HG03175 (cell line): ENCODE measurements at regions not wholly inside any gene's neighbourhood (a gene's known extent, or its start where the extent isn't known, plus 50 kb on each side); places are given as distances from the start of the nearest gene placed in this dataset.
A peak's percentile ranks its signal among the peaks of the same experiment; 100 is the strongest.

Experiments
- ATAC-seq: cut with Tn5 transposase; IDR thresholded peaks from one replicate; pipeline ENCODE4 v1.9.1; 2021; ENCODE audit warnings: mild to moderate bottlenecking, moderate library complexity; ENCODE audit not compliant: unreplicated experiment

DNA sequence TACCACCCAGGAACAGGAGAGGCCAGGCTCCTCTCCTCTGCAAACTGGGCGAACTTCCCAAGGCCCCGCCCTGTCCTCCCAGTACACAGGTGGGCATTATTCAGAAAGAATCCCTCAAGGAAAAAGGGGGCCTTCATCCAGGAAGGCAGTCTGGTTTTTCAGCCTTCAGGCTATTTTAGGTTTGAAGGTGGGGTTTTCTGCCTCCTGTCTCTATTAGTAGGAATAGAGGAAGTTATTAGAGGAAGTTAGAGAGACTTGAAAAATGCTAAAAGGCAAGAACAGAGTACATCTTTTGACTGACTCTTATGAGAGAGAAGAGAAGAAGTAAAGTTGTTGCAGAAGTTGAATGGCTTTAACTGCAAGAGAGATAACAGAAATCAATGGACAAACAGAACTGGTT, 250.9 kb upstream of the SORCS1 start:
- no peak for ATAC-seq

DNA sequence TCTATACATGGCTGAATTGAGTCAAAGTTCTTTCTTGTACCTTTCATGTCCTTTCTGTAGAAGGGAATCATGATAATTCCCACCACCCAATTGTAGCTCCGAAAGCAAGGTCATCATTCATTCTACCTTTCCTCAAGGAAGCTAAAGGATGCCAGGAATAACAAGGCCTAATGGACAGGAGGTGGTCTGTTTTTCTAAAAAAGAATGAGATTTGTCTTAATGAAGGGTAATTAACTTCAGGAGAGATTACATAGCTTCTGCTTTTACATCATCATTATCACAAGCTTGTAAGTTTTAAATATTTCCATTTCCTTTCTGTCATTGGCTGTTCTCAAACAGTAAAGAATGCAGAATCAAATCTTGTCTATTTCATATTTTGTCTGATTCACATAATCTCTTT, 249.5 kb upstream of the SORCS1 start:
- no peak for ATAC-seq

DNA sequence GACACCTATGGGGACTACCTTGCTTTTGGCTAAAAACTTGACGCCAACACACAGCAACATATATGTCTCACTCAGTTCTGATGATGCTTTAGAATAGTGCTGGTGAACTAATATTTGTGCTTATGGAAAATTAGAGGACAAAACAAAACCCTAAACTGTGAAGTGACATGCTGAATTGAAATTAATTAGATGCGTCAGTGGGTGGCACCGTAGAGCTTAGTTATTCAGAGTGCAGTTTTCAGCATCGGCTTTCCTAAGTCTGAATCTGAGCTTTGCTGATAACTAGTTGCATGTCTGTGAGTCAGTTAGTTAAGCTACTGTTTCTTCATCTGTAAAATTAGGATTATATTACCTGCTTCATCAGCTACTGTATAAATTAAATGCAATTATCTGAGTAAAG, 245.0 kb upstream of the SORCS1 start:
- ATAC-seq: peak; percentile 50

DNA sequence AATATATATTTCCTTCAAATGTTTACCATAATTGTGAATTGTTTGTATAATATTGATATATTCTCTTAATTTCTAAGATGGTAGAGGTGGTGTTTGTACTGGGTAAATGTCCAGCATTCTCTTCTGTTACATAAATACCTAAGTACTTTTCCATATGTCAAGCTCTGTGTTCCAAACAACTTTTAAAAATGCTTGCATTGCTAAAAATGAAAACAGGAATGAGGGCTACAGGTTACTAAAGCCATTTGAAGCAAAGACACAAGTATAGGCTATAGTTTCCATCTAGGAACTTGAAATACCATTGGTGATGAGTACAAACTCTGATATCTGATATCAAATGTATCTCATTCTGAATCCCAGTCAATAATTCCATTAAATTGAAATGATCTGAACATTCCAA, 233.6 kb upstream of the SORCS1 start:
- ATAC-seq: no peak

DNA sequence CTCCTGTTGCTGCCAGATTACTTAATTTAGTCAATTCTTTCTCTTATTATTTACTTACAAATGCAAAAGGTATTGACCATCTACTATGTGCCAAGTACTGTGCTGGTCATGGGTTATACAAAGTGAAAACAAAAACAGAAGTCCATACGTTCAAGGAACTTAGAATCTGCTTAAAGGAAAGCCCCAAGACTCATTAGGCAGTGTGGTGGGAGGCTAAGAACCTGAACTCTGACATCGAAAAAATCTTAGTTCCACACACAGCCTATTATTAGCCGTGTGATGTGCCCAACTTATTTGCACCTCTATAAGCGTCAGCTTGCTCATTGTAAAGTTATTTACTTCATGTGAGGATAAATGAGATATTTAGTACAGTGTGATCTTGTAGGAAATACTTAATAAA, 227.4 kb upstream of the SORCS1 start:
- ATAC-seq: no peak

DNA sequence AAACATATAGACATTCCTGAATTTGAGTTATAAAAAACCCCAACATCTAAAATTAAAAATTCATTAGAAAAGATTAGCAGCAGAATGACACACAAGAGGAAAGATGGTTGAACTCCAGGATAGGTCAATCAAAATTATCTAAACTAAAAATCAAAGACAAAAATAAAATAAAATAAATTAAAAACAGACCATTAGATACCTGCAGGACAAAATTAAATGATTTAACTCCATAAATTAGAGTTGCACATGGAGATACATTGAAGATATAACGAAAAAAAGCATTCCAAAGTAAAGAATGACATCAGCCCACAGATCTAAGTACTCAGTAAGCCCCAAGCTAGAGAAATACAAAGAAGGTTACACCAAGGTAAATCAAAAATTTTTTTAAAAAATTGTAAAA, 226.1 kb upstream of the SORCS1 start:
- no peak for ATAC-seq

DNA sequence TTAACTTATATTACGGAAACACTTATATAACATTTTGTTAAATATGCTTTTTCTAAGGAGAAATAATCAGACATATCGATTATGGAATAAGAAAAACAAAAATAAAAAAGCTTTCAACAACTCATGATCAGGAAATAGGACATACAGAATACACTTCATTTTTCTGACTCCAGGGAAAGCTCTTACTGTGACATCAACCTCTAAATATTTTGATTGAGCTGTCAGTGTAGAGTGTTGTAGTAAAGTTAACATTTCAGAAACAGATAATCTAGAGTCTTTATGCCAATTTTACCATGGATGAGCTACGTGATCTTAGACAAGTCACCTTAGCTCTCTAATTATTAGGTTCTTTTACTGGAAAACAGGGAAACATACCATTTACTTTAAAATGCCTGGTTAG, 218.9 kb upstream of the SORCS1 start:
- no peak for ATAC-seq

DNA sequence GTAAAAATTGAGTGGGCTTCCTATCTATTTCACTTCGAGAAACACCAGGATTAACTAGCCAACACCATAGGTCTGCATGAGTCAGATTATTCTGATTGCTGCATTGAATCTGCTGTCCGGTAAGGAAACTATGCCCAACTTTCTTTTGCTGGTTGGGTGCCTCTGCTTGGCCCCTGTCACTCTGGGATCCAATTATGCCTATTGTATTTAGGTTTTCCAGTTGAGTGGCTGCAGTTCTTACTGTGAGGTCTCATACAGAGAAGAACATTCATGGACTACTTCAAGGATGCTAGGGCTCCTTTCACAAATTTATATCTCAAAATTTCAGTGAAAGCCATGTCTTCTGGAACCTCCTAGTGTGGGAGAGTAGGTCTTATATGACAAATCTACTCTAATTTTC, 215.1 kb upstream of the SORCS1 start:
- no peak for ATAC-seq

DNA sequence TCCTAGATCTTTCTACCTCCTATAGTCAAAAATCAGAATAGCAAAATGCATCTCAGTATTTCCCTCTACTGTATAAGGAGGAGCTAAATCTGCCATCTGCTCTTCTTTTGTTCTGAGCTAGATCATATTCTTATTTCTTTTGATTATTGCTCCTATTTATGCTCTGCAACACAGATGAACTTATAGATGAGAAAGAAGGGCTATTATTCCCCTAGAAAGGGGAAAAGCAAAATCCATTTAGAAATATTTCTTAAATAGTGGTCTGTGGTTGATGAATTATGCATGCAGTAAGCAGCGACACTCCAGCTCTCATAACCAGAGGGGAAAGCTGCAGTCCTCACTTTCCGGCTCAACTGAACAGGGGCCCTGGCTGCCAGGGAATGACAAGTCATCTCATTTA, 207.3 kb upstream of the SORCS1 start:
- ATAC-seq: no peak

DNA sequence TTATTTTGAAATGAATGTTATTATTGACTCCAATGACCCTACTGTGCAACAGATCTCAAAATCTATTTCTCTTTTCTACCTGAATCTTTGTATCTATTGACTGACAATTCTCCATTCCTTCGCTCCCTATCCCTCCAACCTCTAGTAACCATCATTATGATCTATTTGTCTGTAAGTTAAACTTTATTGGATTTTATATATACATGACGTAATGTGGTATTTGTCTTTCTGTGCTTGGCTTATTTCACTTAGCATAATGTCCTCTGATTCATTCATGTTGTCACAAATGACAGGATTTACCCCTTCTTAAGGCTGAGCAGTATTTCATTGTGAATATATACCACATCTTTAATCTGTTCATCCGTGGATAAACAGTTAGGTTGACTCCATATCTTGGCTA, 200.4 kb upstream of the SORCS1 start:
- ATAC-seq: no peak

DNA sequence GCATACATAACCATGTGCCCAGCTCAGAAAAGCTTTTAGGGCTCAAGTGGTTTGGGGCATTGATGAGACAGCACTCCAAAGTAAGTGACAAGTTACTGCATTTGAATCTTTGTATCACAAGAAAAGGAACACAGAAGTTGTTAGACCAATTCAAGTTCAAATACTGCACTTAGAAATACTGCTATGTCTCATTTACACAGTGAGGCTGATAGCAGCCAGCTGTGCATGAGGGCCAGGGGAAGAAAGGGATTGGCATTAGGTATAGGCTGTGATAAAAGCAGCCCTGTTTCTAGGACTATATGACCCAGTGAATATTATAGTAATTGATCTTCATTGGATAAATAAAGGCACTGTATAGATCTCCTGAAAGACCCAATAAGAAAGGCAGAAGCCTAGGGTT, 197.8 kb upstream of the SORCS1 start:
- ATAC-seq: no peak

DNA sequence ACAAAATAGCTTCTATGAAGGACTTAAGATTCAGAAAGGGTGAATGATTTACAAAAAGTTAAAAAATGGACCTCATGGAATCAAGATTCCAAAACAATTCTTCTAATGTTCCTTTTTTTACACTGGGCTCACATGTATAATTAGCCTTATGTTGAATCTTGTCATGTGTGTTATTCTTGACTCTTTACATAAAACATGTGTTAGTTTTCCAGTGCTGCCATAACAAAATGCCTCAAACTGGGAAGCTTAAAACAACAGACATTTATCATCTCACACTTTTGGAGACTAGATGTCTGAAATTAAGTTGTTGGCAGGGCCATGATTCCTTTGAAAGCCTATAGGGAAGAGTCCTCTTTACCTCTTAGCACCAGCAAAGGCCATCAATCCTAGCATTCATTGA, 192.5 kb upstream of the SORCS1 start:
- no peak for ATAC-seq

DNA sequence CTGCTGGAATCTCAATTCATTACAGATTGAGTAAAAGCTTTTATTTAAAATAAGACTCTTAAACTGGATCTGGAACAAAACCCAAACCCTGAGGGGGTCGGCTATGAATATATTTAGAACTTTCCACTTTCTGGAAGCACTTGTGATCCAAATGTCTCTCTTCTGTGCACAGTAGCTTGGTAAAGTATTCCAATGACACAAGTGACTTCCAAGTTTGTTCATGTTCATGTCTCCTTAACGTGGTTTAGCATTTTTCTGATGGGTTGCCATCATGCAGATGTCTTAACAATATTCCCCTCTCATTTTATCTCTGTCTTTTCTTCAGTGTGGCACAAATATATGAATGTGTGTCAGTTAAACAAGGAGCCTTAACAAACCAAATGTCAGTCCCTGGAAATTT, 191.9 kb upstream of the SORCS1 start:
- no peak for ATAC-seq

DNA sequence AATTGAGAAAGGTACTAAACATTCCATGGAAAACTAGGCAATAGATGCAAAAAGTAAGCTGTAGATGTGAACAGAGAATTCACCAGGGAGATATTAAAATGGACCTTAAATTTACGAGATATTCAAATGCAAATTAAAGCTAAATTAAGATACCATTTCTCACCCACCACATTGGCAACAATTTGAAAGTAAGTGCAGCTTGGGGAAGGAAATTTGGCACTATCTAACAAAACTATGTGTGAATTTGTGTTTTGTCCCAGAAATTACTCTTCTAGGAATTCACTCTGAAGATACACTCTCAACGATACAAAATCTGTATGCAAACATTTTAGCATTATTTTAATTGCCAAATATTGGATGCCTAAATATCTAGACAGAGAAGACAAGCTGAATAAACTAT, 178.2 kb upstream of the SORCS1 start:
- ATAC-seq: no peak

DNA sequence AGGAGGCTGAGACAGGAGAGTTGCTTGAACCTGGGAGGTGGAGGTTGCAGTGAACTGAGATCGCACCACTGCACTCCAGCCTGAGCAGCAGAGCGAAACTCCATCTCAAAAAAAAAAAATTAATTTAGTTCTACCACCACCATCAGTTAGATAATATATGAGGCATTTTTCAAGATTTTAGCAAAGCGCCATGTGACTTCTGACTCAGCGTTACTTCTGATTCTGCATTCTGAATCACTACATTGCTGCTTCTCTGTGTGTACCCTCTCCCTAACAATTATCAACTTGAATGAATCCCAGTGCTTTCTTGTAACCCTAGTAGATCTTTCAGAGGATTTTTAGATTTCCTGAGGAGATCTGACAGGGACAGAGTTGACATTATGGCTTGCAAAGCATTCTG, 176.8 kb upstream of the SORCS1 start:
- no peak for ATAC-seq

DNA sequence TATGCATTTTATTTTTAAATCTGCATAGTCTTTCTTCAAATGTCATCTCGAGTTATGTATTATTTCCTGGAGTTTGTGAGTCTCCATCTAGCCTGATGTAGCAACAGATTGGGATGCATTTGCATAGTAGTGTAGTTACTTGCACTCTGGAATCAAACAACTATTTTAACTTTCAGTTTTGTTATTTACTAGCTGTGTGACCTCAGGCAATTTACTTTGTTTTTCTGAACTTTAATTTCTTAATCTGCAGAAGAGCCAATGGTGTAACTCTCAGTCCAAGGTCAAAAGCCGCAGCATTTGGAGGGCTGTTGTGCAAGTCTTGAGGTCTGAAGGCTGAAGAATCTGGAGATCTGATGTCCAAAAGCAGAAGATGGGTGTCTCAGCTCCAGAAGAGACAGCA, 175.8 kb upstream of the SORCS1 start:
- no peak for ATAC-seq

DNA sequence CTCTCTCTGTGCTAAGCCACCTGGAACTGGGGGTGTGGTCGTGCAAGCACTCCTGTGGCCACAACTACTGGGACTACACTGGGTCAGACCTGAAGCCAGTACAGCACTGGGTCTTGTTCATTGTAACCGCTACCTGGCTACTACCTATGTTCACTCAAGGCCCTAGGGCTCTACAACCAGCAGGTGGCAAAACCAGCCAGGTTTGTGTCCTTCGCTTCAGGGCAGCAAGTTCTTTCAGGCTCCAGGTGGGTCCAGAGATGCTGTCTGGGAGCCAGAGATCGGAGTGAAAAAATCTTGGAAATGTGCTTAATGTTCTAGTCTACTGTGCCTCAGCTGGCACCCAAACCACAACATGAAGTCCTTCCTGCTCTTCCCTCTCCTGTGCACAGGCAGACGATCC, 171.6 kb upstream of the SORCS1 start:
- ATAC-seq: no peak

DNA sequence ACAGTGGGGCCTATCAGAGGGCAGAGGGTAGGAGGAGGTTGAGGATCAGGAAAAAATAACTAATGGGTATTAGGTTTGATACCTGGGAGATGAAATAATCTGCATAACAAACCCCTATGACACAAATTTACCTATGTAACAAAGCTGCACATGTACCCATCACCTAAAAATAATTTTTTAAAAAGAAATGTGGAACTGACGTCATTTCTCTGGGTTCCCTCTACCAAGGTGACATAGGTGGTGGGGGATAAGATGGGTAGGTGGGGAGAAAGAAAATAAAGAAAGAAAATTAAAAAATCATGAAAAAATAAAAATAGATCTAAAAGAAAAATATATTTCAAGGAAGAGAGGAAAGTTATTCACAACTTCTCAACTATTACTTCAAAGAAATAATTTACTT, 153.1 kb upstream of the SORCS1 start:
- no peak for ATAC-seq

DNA sequence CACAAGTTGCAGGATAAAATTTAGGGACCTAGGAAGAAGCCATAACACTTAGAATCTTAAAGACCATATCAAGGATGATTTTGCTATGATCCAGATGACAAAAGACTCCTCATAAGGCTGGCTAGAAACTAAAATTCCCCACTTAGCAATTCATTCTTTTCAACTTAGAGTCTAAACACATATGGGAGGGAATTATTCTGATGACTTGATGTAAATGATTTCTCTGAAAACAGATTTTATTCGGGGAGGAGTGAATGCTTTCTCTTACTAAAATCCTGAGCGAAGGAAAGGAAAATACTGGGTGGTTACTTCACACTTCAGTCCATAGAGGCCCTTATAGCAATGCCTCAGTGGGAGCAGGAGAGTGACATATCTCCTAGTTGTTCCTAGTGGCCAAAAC, 138.7 kb upstream of the SORCS1 start:
- ATAC-seq: no peak

DNA sequence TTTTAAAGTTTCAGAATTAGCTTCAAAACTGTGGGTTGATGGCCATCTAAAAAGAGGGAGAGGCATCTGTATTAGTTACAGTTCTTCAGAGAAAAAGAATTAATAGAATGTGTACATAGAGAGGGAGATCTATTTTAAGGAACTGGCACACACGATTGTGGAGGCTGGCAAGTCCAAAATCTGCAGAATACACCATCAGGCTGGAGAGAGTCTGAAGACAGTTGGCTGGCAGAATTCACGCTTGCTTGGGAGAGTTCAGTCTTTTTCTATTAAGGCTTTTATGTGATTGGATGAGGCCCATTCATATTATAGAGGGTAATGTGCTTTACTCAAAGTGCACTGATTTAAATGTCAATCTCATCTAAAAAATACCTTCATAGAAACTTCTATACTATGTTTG, 135.1 kb upstream of the SORCS1 start:
- no peak for ATAC-seq

DNA sequence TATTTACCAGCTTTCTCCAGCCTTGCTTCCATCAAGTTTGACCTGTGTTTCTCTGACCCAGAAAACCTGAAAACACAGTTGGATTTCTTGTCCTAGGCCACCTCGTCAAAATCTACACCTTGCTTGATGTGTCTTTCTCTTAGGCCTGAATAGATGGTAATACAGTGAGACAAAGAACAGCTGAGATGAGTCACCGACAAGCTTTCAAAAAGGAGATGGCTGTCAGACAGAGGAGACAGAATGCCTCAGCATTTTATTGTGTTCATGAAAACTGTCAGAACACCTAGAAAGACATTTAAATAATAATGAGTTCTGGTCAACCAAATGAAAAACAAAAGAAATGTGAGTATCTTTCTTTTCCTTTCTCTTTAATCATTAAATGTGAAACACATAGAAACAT, 119.7 kb upstream of the SORCS1 start:
- ATAC-seq: no peak

DNA sequence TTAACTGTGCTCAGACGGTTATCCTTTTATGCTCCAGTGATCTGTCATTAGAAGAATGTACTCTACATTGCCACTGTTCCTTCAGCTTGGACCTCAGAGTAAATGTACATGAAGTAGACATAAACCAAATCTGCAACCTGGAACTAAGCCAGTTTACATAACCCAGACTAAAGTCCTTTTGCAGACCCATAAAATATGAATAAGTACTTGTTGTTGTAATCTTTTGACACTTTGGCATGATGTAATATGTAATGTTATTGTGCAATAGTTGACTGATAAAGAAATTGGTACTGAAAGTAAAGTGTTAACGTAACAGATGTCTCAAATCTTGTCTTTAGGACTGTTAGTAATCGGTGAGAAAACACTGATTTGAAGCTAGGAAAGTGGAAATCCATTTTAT, 115.8 kb upstream of the SORCS1 start:
- ATAC-seq: no peak

DNA sequence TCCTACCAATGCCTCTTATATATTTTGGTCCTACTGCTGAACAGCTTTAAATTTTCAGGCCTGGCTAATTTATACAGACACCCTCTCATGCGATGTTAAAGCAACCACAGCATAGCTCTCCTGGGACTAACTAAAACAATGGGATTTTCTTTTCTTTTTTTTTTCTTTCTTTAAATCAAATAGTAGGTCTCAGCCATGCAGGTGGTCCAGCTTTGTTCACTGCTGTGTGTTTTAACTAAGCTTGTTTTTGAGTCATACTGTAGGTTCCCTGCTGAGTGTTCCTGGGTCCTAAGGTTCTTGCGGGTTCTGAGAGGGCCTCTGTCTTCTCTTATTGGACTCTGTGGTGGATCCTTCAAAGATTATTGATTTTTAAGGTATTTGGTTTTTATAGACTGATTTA, 113.1 kb upstream of the SORCS1 start:
- ATAC-seq: no peak

DNA sequence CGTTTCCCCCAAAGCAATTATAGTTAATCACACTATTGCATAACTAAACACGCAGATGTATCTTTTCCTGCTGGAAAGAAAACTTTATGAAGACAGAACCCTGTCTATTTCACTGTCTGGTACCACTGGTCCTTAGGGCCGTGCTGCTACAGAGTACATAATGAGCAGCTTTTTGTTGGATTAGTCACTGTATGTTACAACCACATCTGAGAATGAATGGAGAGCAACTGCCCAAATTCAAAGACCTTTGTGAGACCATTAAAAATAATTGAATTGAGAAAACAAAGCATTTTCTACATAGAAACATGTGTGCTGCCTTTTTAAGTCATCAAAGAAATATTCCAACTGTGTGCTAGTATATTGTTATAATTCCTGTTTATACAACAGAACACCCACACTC, 111.3 kb upstream of the SORCS1 start:
- ATAC-seq: no peak
